Esophagus squamous epithelium (tissue), 4 donors: ENCODE measurements at regions not wholly inside any gene's neighbourhood (a gene's known extent, or its start where the extent isn't known, plus 50 kb on each side); places are given as distances from the start of the nearest gene placed in this dataset.

Experiments
- CTCF ChIP-seq, 6 experiments: fragments of 450-650 bp in 4 of 6; fragments of 200-600 bp in 2 of 6; sonication (generic) in 2 of 6; IDR thresholded peaks; one replicate each; pipeline ENCODE4 v1.5.1; 2016 to 2019; ENCODE audit warnings: antibody characterized with exemption in 6 of 6, mild to moderate bottlenecking in 4 of 6, moderate library complexity in 4 of 6
- POLR2A ChIP-seq, 4 donors: fragments of 450-650 bp; IDR thresholded peaks; one replicate each; pipeline ENCODE4 v1.6.1; 2017; ENCODE audit warnings: antibody characterized with exemption in 4 of 4, mild to moderate bottlenecking in 4 of 4, moderate library complexity in 3 of 4

DNA sequence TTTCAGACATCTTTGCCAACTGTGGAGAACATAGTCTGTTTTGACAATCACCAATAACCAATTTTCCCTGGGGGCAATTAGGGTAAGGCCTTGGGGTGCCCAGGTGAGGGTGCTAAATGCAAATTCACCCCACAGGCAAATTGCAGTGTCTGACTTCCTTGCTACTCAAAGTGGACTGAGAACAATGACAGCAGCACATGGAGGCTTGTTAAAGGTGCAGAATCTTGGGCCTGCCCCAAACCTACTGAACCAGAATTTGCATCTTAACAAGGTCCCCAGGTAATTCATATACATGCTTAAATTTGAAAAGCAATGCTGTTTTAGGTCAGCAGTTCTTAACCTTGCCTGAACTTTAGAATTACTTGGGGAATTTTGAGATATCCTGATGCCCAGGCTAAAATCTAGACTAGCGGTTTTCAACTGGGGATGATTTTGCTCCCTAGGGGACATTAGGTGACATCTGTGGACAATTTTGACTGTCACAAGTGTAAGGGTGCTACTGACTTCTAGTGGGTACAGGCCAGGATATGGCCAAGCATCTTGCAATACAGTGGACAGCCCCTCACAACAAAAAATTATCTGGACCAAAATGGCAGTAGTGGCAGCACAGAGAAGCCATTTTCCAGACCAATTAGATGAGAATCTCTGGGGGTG lies 80.2 kb upstream of the GCFC2 start:
- TF ChIP-seq CTCF (IDR thresholded peaks at IDR 0.05) (no peak), POLR2A (IDR thresholded peaks at IDR 0.05) (no peak)
